HTR-8/SVneo (cell line): ENCODE measurements at regions not wholly inside any gene's neighbourhood (a gene's known extent, or its start where the extent isn't known, plus 50 kb on each side); places are given as distances from the start of the nearest gene placed in this dataset.

Source experiments
- DNase-seq: peaks from one replicate; pipeline ENCODE4 v3.0.0; 2011; ENCODE audit warnings: low spot score, mixed read lengths; ENCODE audit not compliant: insufficient read length
- FAIRE-seq: peaks from 2 replicates; lab custom pipeline; 2011; peaks lifted over from hg19 to GRCh38; lab: Jason Lieb, UNC

DNA sequence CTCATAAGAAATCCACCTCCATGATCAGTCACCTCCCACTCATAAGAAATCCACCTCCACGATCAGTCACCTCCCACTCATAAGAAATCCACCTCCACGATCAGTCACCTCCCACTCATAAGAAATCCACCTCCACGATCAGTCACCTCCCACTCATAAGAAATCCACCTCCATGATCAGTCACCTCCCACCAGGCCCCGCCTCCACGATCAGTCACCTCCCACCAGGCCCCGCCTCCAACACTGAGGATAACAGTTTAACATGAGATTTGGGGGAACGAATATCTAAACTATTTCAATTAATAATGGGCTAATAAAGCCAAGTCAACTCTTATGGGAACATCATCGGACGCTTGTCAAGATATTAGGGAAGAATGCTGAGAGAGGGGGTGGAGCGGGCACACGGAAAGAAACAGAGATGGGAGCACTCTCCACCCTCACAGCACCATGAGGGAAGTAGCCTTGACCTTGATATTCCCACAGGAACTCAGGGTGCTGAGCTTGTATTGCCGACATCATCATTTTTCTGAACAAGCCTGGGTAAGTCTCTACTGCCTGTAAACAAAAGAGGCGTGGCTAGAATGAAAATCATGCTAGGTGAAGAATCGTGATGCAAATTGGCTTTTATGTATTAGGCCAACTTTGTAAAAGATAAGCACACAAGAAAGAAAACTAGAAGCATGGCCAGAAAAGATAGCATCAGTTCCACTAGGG lies 303.5 kb upstream of the KLF6 start:
- no peak for FAIRE-seq
- no peak for DNase-seq

DNA sequence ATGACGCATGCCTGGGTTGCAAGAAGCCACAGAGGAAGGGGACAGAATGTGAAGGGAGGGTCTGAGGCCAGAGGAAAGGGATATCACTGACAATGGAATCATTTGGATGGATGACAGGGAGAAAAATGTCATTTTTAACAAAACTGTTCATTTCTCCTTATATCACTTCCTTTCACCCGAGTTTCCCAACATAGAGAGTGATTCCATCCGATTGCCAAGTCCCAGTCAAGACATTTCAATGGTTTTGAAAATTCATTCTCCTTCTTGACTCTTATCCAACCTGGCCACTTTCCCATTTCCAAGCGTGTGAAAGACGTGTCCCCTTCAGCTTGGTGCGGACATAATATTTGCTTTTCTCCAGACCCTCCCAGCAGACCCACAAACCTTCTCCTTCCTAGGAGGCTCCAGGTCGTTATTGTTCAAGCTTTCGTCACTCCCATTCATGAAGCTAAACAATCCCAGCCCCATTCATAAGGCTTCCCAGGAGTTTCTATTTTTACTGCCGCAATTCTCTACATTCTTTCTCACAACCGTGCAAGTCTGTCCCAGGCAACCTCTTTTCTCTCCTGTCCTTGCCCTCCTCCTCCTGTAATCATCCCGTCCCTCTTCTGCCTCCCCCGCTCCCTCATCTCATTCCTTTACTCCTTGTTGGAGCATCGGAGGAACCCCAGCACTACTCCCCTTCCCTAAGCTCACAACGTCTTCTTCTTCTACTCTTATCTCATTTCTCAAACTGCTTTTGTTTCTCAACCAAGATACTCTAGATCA lies 301.3 kb upstream of the KLF6 start:
- no peak for DNase-seq
- no peak for FAIRE-seq

DNA sequence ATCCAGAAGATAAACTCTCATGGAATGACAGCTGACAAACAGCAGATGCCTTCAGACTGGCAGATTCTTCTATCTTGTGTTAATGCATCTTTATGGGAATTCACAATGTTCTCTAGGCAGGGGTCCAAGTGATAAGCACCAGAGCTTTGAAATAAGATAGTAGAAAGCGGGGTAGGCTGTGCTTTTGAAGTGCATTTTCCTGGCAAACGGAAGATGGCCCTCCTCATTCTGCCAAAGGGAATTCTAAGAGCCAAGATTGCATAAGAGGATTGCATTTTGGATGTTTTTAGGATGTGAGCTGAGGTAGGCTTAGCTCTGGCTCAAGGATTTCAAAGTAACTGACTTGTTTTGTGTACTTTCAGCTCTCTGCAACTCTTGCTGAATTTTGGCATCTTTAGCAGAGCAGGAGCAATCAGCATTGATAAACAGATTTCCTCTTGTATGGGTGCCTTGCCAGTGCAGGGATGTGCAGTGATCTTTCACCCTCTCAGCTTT lies 298.5 kb upstream of the KLF6 start:
- FAIRE-seq (no peak), DNase-seq (no peak)

DNA sequence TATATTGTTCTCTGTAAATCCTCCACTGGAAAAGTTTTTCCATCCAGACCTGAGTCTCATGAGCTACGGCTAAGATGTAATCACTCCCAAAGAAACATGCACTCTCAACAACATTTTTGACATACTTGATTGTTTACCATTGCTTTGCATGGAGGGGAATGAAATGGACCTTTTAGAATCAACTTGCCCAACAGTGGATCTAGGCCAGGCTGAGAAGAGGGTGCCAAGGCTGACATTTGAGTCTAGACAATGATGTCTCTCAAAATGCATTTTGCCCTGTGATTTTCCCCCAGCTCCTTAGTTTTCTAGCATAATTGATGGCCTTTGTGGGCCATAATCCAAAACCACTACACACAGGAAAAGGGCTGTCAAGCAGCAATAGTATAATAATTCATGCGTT lies 297.9 kb upstream of the KLF6 start:
- FAIRE-seq (no peak), DNase-seq (no peak)

DNA sequence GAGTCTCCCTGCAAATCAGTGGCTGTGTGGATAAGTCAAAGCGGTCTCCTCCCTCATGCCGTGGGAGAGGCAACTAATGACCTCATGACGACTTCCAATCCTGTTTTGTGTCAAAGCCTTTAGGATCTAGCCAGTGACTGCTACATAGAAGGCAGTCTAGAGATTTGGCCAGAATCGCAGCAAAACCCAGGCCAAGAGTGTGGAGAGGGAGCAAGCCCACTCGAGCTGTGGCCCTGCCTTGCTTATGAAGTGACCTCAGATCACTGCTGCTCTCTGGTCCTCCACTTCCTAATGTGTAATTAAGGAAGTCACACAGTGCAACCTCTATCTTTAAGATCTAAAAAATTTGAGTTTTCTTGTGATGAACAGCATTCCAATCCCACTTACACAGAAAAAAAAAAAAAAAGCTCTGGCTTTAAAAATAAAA lies 296.7 kb upstream of the KLF6 start:
- FAIRE-seq (no peak), DNase-seq (no peak)

DNA sequence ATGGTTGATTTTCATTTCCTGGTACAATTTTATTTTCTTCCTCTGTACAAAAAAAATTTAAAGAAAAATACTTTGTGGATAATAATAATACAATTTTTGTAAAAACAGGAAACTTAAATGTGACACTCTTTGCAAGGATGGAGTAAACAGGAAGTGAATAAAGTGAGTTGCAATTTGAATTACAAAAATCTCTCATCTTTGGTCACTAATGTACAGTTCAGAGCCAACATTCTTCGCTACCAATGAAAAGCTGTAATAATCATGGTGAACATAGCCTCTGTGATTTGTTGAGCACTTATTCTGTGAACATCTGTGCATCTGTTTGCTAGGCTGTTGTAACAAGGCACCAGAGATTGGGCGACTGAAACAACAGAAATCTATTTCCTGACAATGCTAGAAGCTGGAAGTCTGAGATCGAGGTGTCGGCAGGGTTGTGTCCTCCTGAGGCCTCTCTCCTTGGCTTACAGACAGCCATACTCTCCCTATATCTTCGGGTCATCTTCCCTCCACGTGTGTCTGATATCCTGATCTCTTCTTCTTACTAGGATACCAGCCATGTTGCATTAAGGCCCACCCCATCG lies 295.3 kb upstream of the KLF6 start:
- FAIRE-seq = no peak

DNA sequence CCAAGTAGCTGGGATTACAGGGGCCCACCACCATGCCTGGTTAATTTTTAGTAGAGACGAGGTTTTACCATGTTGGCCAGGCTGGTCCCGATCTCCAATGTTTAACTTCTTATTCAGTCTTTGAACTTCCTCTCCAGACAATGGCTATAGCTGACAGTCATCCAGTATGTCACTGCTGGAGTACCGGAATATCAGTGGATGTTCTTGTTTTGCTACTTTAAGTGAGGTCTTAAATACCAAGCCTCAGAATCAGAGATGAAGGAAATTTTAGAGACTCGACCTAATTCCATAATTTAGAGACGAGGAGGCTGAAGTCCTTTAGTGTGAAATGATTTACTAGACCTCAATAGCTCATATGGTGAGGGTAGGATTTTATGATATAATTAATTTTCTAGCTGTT lies 294.8 kb upstream of the KLF6 start:
- DNase-seq = no peak
- no peak for FAIRE-seq

More for the DNA sequence above, 295.3 kb upstream of the KLF6 start:
- DNase-seq = no peak

DNA sequence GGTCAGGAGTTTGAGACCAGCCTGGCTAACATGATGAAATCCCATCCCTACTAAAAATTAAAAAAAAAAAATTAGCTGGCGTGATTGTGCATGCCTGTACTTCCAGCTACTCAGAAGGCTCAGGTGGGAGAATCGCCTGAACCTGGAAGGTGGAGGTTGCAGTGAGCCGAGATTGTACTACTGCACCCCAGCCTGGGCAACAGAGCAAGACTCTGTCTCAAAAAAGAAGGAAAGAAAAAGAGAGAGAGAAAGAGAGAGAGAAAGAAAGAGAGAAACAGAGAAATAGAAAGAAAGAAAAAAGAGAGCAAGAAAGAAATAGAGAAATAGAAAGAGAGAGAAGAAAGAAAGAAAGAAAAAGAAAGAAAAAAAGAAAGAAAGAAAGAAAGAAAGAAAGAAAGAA lies 292.8 kb upstream of the KLF6 start:
- DNase-seq = no peak
- no peak for FAIRE-seq

DNA sequence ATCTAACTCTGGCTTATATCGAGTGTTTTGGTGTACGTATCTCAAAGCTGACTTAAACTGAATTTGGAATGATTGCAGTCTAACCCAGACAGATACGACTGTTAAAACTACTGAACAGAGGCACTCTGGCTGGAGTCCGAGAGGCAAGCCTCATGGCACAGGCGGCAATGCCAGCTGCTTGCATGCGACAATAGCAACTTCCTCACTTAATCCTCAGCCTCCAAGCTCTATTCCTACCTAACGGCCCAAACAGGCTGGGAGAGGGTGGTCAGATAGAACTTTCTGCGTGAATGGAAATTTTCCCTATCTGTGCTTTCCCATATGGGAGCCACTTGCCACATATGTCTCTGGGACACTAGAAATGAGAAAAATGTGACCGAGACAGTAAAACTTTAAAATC lies 292.0 kb upstream of the KLF6 start:
- DNase-seq (no peak), FAIRE-seq (no peak)

DNA sequence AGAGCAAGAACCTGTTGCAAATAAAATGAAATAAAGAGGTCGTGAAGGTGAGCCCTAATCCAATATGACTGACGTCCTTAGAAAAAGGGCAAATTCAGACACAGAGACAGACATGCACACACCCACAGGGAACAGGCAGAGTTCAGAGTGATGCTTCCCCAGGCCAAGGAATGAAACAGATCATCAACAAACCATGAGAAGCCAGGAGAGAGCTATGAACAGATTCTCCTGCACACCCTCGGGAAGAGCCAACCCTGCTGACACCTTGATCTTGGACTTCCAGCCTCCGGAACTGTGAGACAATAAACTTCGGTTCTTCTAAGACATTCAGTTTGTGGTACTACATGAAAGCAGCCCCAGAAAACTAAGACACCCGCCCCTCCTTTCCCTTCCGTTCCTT lies 290.4 kb upstream of the KLF6 start:
- no peak for DNase-seq
- no peak for FAIRE-seq

DNA sequence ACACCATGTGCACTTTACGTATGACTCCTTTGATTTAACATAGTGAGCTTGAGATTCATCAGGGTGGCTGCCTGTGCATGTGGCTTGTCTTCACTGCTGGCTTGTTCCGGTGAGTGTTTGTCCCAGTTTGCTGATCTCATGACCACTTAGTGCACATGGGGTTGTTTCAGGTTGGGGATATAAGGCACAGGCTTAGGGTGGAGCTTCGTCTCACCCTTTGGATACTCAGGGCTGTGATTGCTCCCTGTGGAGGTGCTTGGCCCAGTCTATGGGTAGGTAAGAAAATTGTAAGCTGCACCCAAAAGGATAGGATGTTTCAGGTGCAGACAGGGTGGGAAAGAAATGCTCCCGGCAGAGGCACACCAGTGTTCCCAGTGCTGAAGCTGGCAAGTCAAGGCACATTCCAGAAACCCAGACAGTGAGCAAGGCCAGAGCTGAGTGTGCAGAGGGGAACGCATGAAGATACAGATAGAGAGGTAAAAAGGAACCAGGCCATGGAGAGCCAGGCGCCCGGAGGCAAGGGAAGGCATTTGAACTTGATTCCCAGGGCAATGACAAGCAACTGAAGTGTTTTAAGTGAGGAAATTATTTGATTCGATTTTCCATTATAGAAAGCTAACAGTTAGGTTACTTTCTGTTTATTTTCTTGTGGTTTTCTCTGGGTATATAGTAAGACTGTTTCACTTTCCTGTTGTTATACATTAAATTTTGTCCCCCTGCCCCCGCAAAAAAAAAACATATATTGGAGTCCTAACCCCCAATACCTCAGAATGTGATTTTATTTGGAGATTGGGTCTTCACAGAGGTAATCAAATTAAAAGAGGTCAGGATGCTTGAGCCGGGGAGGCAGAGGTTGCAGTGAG lies 289.8 kb upstream of the KLF6 start:
- FAIRE-seq = no peak
- DNase-seq = no peak

DNA sequence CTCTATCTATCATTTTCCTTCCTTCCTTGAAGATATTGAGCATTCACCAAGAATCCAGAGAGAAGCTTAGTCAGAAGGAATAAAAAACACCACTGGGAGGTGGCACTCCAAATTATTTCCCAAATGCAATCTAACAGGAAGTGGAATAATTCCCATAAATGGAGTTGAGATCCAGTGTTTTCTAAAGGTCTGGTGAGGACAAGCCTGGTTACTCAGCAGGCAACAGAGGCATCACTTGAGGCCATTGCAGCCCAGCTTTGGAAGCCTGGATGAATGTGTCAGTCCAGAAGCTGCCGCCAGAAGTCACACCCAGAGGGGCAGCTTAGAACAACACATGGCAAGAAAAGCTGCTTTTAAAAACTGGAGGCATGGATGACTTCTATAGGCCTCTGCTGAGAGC lies 288.9 kb upstream of the KLF6 start:
- no peak for FAIRE-seq

DNA sequence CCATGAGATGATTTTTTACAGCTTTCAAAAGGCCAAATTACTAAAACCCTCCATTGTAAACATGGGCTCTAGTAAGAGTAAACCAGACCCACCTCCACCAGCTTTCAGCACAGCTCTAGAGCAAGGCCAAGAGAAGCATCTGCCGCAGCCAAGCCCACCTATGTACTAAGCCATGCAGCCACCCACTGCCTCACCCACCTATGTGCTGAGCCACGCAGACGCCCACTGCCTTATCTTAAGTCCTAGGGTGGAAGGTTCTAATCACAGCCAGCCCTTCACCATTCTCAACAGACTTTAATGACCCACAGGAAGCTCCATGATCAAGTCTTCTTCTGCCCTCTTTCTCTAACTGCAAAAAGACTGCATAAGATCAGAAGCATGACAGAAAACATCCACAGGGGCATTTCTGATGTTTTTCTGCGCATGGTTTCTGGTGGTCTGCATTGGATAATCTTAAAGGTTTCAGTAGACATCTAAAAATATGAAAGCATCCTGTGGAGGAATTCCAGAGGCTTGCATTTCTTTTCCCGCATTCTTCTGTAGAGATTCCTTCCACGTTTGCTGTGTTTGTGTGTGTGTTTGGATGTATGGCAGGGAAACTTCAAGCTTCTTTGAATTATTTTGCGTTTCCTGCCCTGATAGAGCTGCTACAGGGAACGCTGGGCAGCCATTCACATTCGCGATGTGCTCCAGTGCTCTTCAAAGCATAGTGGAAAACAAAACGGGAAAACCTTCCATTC lies 286.1 kb upstream of the KLF6 start:
- FAIRE-seq = no peak
- no peak for DNase-seq

More for the DNA sequence above, 288.9 kb upstream of the KLF6 start:
- no peak for DNase-seq

DNA sequence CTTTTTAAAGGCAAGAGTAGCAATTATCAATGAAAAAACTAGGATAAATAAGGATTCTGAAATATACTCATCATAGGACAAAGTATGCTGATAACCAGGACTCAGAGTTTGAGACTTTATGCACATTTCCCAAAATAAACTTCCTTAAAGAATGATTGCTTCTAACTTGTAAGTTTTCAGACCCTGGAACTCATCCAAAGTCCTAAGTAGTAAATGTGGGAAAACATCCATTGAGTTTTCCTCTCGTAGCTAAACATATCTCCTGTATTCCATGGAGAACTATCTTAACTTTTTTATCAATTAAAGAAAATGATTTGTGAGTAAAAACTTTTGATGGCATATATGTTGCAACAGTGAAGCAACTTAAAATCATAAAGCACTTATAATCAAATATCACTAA lies 285.2 kb upstream of the KLF6 start:
- FAIRE-seq = no peak
- no peak for DNase-seq

DNA sequence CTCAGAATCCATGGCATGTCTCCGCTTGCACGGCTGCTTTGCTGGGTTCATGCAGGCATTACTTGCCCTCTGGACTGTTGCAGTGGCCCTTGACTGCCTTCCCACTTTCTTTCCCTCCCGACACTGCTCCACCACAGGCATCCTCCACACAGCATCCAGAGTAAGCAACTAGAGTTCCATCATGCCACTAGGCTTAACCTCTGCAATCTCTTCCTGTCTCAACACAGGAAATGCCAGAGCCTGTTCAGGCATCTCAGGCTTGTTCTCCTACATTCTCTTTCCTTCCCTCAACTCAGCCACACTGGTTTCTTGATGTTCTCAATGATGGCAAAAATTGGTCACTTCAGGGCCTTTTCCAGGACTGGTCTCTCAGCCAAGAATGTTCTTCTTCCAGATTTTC lies 284.5 kb upstream of the KLF6 start:
- FAIRE-seq = no peak
- no peak for DNase-seq

DNA sequence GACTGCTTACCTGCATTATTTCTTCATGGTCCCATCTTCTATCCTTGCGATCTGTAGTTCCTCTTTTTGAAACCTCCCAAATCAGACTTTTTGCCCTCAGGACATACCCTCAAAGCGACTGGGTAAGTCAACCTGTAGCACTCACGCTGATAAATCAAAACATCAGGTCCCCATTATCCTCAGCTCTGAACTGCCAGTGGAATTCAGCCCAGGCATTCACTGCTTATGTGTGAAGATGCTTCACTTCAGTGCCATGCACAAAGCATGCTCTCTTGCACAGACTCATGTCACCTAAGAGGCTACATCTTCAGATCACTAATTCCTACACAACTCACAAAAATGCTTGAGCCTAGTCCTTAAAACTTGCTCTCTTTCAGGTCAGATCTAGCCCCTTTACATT lies 283.6 kb upstream of the KLF6 start:
- FAIRE-seq (no peak), DNase-seq (no peak)

DNA sequence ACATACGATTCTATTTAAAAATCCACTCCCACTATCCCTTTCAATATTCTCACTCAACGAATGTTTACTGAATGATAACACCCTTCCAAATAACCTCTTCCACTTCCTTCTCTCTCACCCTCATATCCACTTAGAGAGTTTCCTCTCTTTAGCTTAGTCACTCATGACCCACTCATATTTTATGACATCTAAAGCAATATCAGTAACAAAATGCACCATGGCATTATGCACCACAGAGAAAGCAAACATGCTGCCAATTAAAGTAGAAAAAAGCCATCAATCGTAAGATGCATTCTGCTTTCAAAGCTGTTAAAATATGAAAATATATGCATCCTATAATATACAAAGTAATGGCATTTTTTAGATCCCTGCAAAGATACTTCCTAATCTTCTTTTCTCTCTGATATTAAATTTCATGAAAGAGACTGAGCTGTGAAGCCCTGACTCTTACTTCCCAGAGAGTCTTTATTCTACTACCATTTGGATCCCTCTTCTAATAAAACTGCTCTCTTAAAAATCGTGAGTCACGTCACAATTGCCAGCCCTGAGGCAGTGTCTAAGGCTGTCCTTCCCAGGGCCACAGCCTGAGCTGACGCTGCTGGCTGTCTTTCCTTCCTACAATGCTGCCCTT lies 283.0 kb upstream of the KLF6 start:
- DNase-seq = peak; percentile 23
- no peak for FAIRE-seq

DNA sequence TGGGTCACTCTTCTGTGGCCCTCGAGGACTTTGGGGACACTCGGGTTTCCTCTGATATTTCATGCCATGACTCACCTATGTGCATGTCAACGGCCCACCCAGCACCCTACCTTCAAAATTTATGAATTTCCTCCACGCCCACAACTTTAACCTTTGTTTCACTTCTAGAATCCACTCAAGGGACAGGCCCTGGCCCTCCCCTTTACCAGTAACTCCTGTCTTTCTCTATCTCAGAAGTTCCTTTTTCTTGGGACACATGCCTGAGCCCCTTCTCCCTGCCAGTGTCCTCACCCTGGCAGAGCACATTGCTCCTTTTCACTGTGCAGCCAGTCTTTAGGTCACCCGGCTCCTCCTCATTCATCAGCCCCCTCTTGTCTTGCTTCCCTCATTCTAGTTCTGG lies 282.5 kb upstream of the KLF6 start:
- no peak for FAIRE-seq

More for the DNA sequence above, 282.5 kb upstream of the KLF6 start:
- DNase-seq = no peak
